ENCODE measurements at regions not wholly inside any gene's neighbourhood (a gene's known extent, or its start where the extent isn't known, plus 50 kb on each side); places are given as distances from the start of the nearest gene placed in this dataset.

DNA sequence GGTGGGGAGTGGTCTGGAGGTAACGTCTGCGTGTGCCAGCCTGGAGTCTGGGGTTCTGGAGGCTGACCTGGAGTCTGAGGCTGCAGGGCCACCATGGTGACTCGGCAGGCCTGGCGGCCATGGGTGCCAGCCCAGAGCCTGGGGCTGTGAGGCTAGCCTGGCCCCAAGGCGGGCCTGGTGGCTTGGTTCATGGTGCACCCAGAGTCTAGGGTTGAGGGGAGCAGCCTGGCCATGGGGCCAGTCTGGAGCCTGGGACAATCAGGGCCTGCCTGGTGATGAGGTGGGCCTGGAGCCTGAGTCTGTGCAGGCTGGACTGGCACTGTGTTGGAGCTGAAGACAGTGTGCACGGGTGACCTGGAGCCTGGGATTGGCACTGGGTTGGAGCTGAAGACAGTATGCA lies 64.9 kb downstream of the CXorf49B start:
- no peak for TF ChIP-seq POLR2A (IDR thresholded peaks at IDR 0.05)
- TF ChIP-seq, protein P1, sequence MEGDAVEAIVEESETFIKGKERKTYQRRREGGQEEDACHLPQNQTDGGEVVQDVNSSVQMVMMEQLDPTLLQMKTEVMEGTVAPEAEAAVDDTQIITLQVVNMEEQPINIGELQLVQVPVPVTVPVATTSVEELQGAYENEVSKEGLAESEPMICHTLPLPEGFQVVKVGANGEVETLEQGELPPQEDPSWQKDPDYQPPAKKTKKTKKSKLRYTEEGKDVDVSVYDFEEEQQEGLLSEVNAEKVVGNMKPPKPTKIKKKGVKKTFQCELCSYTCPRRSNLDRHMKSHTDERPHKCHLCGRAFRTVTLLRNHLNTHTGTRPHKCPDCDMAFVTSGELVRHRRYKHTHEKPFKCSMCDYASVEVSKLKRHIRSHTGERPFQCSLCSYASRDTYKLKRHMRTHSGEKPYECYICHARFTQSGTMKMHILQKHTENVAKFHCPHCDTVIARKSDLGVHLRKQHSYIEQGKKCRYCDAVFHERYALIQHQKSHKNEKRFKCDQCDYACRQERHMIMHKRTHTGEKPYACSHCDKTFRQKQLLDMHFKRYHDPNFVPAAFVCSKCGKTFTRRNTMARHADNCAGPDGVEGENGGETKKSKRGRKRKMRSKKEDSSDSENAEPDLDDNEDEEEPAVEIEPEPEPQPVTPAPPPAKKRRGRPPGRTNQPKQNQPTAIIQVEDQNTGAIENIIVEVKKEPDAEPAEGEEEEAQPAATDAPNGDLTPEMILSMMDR (IDR thresholded peaks at IDR 0.05) = no peak
- TF ChIP-seq EP300 (IDR thresholded peaks at IDR 0.05) = no peak

Data from ovary (tissue), 3 donors.